MM.1S (cell line): ENCODE measurements at regions not wholly inside any gene's neighbourhood (a gene's known extent, or its start where the extent isn't known, plus 50 kb on each side); places are given as distances from the start of the nearest gene placed in this dataset.
"Not testable (repeated sequence)": the region's sequence is repeated elsewhere in the genome, so short reads cannot be mapped to it uniquely, and the experiment has no call there.

Experiments
- CTCF ChIP-seq: fragments of 300-600 bp; sonication (generic); IDR thresholded peaks from 2 replicates; pipeline ENCODE4 v1.5.1; 2016; ENCODE audit warnings: antibody characterized with exemption, low read length, mixed read lengths
- EZH2 ChIP-seq: fragments of 300-600 bp; sonication (generic); optimal IDR thresholded peaks from 2 replicates; pipeline ENCODE3; 2017; ENCODE audit warnings: low read depth, mild to moderate bottlenecking, antibody characterized with exemption, low read length, mixed read lengths

- not testable (repeated sequence) for TF ChIP-seq CTCF, EZH2
Observed at GRCh38 chr17:70381916-70382315, 212.6 kb downstream of the KCNJ2 start.
